ENCODE measurements at regions not wholly inside any gene's neighbourhood (a gene's known extent, or its start where the extent isn't known, plus 50 kb on each side); places are given as distances from the start of the nearest gene placed in this dataset.

GRCh38 chr4:111855308-111855707, 289.9 kb upstream of the FAM241A start (continued):
- no peak for TF ChIP-seq CEBPZ (IDR thresholded peaks at IDR 0.05; ENCODE audit: low read depth, low read length)
- no peak for TF ChIP-seq REST (IDR thresholded peaks at IDR 0.05; ENCODE audit: low read depth, low read length)

- no peak for DNase-seq (ENCODE audit: low read depth, low spot score)
- H3K4me2 ChIP-seq (ENCODE audit: control insufficient read depth, insufficient read depth), result no peak overlapping the region
- FAIRE-seq, result no peak
- intact Hi-C loops (cut with micrococcal nuclease; ENCODE audit: unreplicated experiment), result no loop called here
- WGBS (ENCODE audit: insufficient coverage, insufficient replicate concordance, low lambda C conversion rate, missing lambda C conversion rate), result 32% methylated on average over 4 of the region's 4 CpGs
- no peaks in the 10 kb centered on the region for H3K9me3 ChIP-seq (replicated peaks; ENCODE audit: control insufficient read depth, insufficient read depth, low read length)
- H3K4me1 ChIP-seq (ENCODE audit: control insufficient read depth, insufficient read depth, low read length), result no peaks in the 10 kb centered on the region
- ChIA-PET POLR2A (no interaction called here), RAD21 (ENCODE audit: unreplicated experiment) (no interaction called here), CTCF (interaction anchor here (0.7 to 3.4 kb wide), 2 partner anchors 10 to 168 kb away, joined by 3 to 13 read pairs; no protein-coding TSS in a partner anchor), SMC1A (ENCODE audit: uncharacterized antibody, unreplicated experiment) (interaction anchor here (1.7 kb wide), 1 partner anchor 9 kb away, joined by 4 read pairs; no protein-coding TSS in a partner anchor)
- no TSS peak for BruUV-seq (replicated peaks)
- H3K79me2 ChIP-seq (ENCODE audit: control insufficient read depth, insufficient read depth, low read length), result no peaks in the 10 kb centered on the region
- H3K27me3 ChIP-seq (replicated peaks in 1 of 2; ENCODE audit: control insufficient read depth in 2 of 2, insufficient read depth in 2 of 2, low read length in 1 of 2), result no peaks in the 10 kb centered on the region; a peak in 1 of 4 replicates
- H3K27ac ChIP-seq (ENCODE audit: control insufficient read depth, insufficient read depth), result no peak overlapping the region
- ATAC-seq, result no peak
- no peak overlapping the region for H3K4me3 ChIP-seq
- H4K20me1 ChIP-seq (ENCODE audit: control insufficient read depth, insufficient read depth), result no peaks in the 10 kb centered on the region
- no peak overlapping the region for H2AFZ ChIP-seq (ENCODE audit: control insufficient read depth, low read depth, low read length)
- in situ Hi-C loops (cut with MboI), result no loop called here
- no peak overlapping the region for H3K9ac ChIP-seq (ENCODE audit: control insufficient read depth, insufficient read depth, low read length)
- H3K36me3 ChIP-seq (ENCODE audit: control insufficient read depth in 2 of 2, insufficient read depth in 2 of 2, low read length in 1 of 2), result no peaks in the 10 kb centered on the region
- TF ChIP-seq CHD2 (IDR thresholded peaks at IDR 0.05; ENCODE audit: borderline replicate concordance, low read depth, low read length), result no peak
- TF ChIP-seq FOXM1 (IDR thresholded peaks at IDR 0.05; ENCODE audit: low read depth, low read length), result no peak
- TF ChIP-seq ZNF622 (IDR thresholded peaks at IDR 0.05), result no peak
- TF ChIP-seq SUZ12 (IDR thresholded peaks at IDR 0.05; ENCODE audit: unreplicated experiment), result no peak
- TF ChIP-seq HCFC1 (IDR thresholded peaks at IDR 0.05; ENCODE audit: low read length), result no peak
- TF ChIP-seq EED (IDR thresholded peaks at IDR 0.05; ENCODE audit: low read depth), result no peak
- no peak for TF ChIP-seq CBFB (IDR thresholded peaks at IDR 0.05; ENCODE audit: low read depth)
- no peak for TF ChIP-seq SUPT20H (IDR thresholded peaks at IDR 0.05; ENCODE audit: borderline replicate concordance, control insufficient read depth, low read depth, low read length)
- TF ChIP-seq RUNX3 (IDR thresholded peaks at IDR 0.05; ENCODE audit: low read length), result no peak
- TF ChIP-seq USF1 (IDR thresholded peaks at IDR 0.05; ENCODE audit: borderline replicate concordance, extremely low read length, insufficient read depth, low read depth, low read length), result no peak
- TF ChIP-seq RBBP5 (conservative IDR thresholded peaks at IDR 0.05), result no peak
- TF ChIP-seq RB1 (IDR thresholded peaks at IDR 0.05; ENCODE audit: borderline replicate concordance), result no peak
- no peak for TF ChIP-seq NR2C2 (IDR thresholded peaks at IDR 0.05; ENCODE audit: borderline replicate concordance, control insufficient read depth, insufficient read length, low read depth)
- TF ChIP-seq SMAD1 (IDR thresholded peaks at IDR 0.05; ENCODE audit: low read depth, partially characterized antibody), result no peak
Measured at GRCh38 chr4:111864066-111864465, 281.2 kb upstream of the FAM241A start.
